Memory B cell (primary cell): ENCODE measurements at regions not wholly inside any gene's neighbourhood (a gene's known extent, or its start where the extent isn't known, plus 50 kb on each side); places are given as distances from the start of the nearest gene placed in this dataset.
"Not testable (repeated sequence)": the region's sequence is repeated elsewhere in the genome, so short reads cannot be mapped to it uniquely, and the experiment has no call there.

ENCODE experiments used
- ATAC-seq: fragments of 150-1000 bp; cut with Tn5 transposase; 2 replicates; pipeline ENCODE4 v1.10.0; 2021; ENCODE audit warnings: low read depth, mild to moderate bottlenecking, moderate library complexity
- DNase-seq, 2 donors: peaks; one replicate each; pipeline ENCODE4 v3.0.0; 2022; ENCODE audit warnings: low spot score in 2 of 2
- H3K27ac Mint-ChIP-seq: one replicate; pipeline ENCODE4 v1.8.0; 2022; ENCODE audit warnings: mild to moderate bottlenecking, moderate library complexity, mixed read lengths
- H3K27me3 Mint-ChIP-seq: one replicate; pipeline ENCODE4 v1.8.0; 2022; ENCODE audit warnings: mixed read lengths
- H3K36me3 Mint-ChIP-seq: one replicate; pipeline ENCODE4 v1.8.0; 2022; ENCODE audit warnings: mild to moderate bottlenecking, mixed read lengths
- H3K4me1 Mint-ChIP-seq: one replicate; pipeline ENCODE4 v1.8.0; 2022; ENCODE audit warnings: mixed read lengths
- H3K4me3 Mint-ChIP-seq: one replicate; pipeline ENCODE4 v1.8.0; 2022; ENCODE audit warnings: mild to moderate bottlenecking, moderate library complexity, mixed read lengths
- H3K9me3 Mint-ChIP-seq: one replicate; pipeline ENCODE4 v1.8.0; 2022; ENCODE audit warnings: mixed read lengths

- no peaks in the 10 kb centered on the region for H3K36me3 Mint-ChIP-seq
- no peak overlapping the region for H3K27ac Mint-ChIP-seq
- H3K4me3 Mint-ChIP-seq = no peak overlapping the region
- ATAC-seq = no peak
- H3K27me3 Mint-ChIP-seq = no peaks in the 10 kb centered on the region
- no peaks in the 10 kb centered on the region for H3K4me1 Mint-ChIP-seq
- peaks cover 18% of the 10 kb centered on the region for H3K9me3 Mint-ChIP-seq
- no peak for DNase-seq
These were observed 1589.7 kb upstream of the FLRT2 start for GRCh38 chr14:83940253-83940652.

- Mint-ChIP-seq H3K27ac (no peak overlapping the region), H3K27me3 (no peaks in the 10 kb centered on the region), H3K4me1 (no peaks in the 10 kb centered on the region), H3K4me3 (no peak overlapping the region), H3K9me3 (peaks cover 1% of the 10 kb centered on the region), H3K36me3 (no peaks in the 10 kb centered on the region)
- DNase-seq (no peak), ATAC-seq (no peak)
These were observed 1571.6 kb upstream of the FLRT2 start for GRCh38 chr14:83958359-83958758.

GRCh38 chr14:83960832-83961512 is 1569.0 kb upstream of the FLRT2 start:
- Mint-ChIP-seq H3K27me3 (no peaks in the 10 kb centered on the region), H3K9me3 (peaks cover 4% of the 10 kb centered on the region), H3K4me1 (no peaks in the 10 kb centered on the region), H3K36me3 (no peaks in the 10 kb centered on the region), H3K4me3 (no peak overlapping the region), H3K27ac (no peak overlapping the region)
- ATAC-seq (no peak), DNase-seq (no peak)

GRCh38 chr14:83969998-83970397 is 1559.9 kb upstream of the FLRT2 start:
- Mint-ChIP-seq H3K4me1 (no peaks in the 10 kb centered on the region), H3K27me3 (no peaks in the 10 kb centered on the region), H3K27ac (no peak overlapping the region), H3K36me3 (no peaks in the 10 kb centered on the region), H3K9me3 (peaks cover 18% of the 10 kb centered on the region), H3K4me3 (no peak overlapping the region)
- DNase-seq (no peak), ATAC-seq (no peak)

- Mint-ChIP-seq H3K27me3 (no peaks in the 10 kb centered on the region), H3K9me3 (peaks cover 15% of the 10 kb centered on the region), H3K36me3 (no peaks in the 10 kb centered on the region)
These were observed 1557.3 kb upstream of the FLRT2 start for GRCh38 chr14:83972631-83973030.

GRCh38 chr14:83974647-83975163 is 1555.2 kb upstream of the FLRT2 start:
- ATAC-seq (no peak), DNase-seq (no peak)
- Mint-ChIP-seq H3K27me3 (no peaks in the 10 kb centered on the region), H3K4me3 (no peak overlapping the region), H3K9me3 (peaks cover 10% of the 10 kb centered on the region), H3K4me1 (no peaks in the 10 kb centered on the region), H3K36me3 (no peaks in the 10 kb centered on the region), H3K27ac (no peak overlapping the region)

More at GRCh38 chr14:83972631-83973030, 1557.3 kb upstream of the FLRT2 start:
- Mint-ChIP-seq H3K4me3 (no peak overlapping the region), H3K4me1 (no peaks in the 10 kb centered on the region), H3K27ac (no peak overlapping the region)
- ATAC-seq = no peak
- DNase-seq = no peak

- peaks cover 9% of the 10 kb centered on the region for H3K9me3 Mint-ChIP-seq
- H3K27ac Mint-ChIP-seq = no peak overlapping the region
- H3K36me3 Mint-ChIP-seq = no peaks in the 10 kb centered on the region
- DNase-seq (no peak), ATAC-seq (no peak)
- no peaks in the 10 kb centered on the region for H3K27me3 Mint-ChIP-seq
- no peaks in the 10 kb centered on the region for H3K4me1 Mint-ChIP-seq
- H3K4me3 Mint-ChIP-seq = no peak overlapping the region
These were observed 1554.5 kb upstream of the FLRT2 start for GRCh38 chr14:83975435-83975834.

GRCh38 chr14:83975841-83976770 is 1553.8 kb upstream of the FLRT2 start:
- Mint-ChIP-seq H3K9me3 (peaks cover 8% of the 10 kb centered on the region), H3K4me3 (no peak overlapping the region), H3K27ac (no peak overlapping the region), H3K4me1 (no peaks in the 10 kb centered on the region), H3K27me3 (no peaks in the 10 kb centered on the region), H3K36me3 (no peaks in the 10 kb centered on the region)
- DNase-seq = no peak
- ATAC-seq = no peak

- ATAC-seq = no peak
- H3K9me3 Mint-ChIP-seq = peaks cover 8% of the 10 kb centered on the region
- DNase-seq = no peak
- H3K27ac Mint-ChIP-seq = no peak overlapping the region
- no peaks in the 10 kb centered on the region for H3K4me1 Mint-ChIP-seq
- no peaks in the 10 kb centered on the region for H3K27me3 Mint-ChIP-seq
- H3K4me3 Mint-ChIP-seq = no peak overlapping the region
- H3K36me3 Mint-ChIP-seq = no peaks in the 10 kb centered on the region
These were observed 1552.4 kb upstream of the FLRT2 start for GRCh38 chr14:83977583-83977982.

GRCh38 chr14:83981676-83982258 is 1548.2 kb upstream of the FLRT2 start:
- H3K27me3 Mint-ChIP-seq, H3K9me3 Mint-ChIP-seq, H3K27ac Mint-ChIP-seq, DNase-seq, H3K4me3 Mint-ChIP-seq, H3K36me3 Mint-ChIP-seq, ATAC-seq, H3K4me1 Mint-ChIP-seq: not testable (repeated sequence)

- Mint-ChIP-seq H3K9me3 (peaks cover 5% of the 10 kb centered on the region), H3K4me3 (no peak overlapping the region), H3K27me3 (no peaks in the 10 kb centered on the region), H3K27ac (no peak overlapping the region), H3K36me3 (no peaks in the 10 kb centered on the region), H3K4me1 (no peaks in the 10 kb centered on the region)
- DNase-seq (no peak), ATAC-seq (no peak)
These were observed 1541.7 kb upstream of the FLRT2 start for GRCh38 chr14:83988275-83988674.

GRCh38 chr14:83991666-83992065 is 1538.3 kb upstream of the FLRT2 start:
- Mint-ChIP-seq H3K4me3 (no peak overlapping the region), H3K4me1 (no peaks in the 10 kb centered on the region), H3K9me3 (peaks cover 7% of the 10 kb centered on the region), H3K27ac (no peak overlapping the region), H3K27me3 (no peaks in the 10 kb centered on the region), H3K36me3 (no peaks in the 10 kb centered on the region)
- ATAC-seq (no peak), DNase-seq (no peak)

- no peaks in the 10 kb centered on the region for H3K4me1 Mint-ChIP-seq
- H3K27ac Mint-ChIP-seq = no peak overlapping the region
- H3K27me3 Mint-ChIP-seq = no peaks in the 10 kb centered on the region
- no peak overlapping the region for H3K4me3 Mint-ChIP-seq
- H3K9me3 Mint-ChIP-seq = peaks cover 7% of the 10 kb centered on the region
- ATAC-seq (no peak), DNase-seq (no peak)
- no peaks in the 10 kb centered on the region for H3K36me3 Mint-ChIP-seq
These were observed 1537.1 kb upstream of the FLRT2 start for GRCh38 chr14:83992857-83993256.

GRCh38 chr14:83993545-83993944 is 1536.4 kb upstream of the FLRT2 start:
- DNase-seq = no peak
- no peak overlapping the region for H3K27ac Mint-ChIP-seq
- H3K4me3 Mint-ChIP-seq = no peak overlapping the region
- H3K4me1 Mint-ChIP-seq = no peaks in the 10 kb centered on the region
- ATAC-seq = no peak
- no peaks in the 10 kb centered on the region for H3K36me3 Mint-ChIP-seq
- peaks cover 7% of the 10 kb centered on the region for H3K9me3 Mint-ChIP-seq
- H3K27me3 Mint-ChIP-seq = no peaks in the 10 kb centered on the region
